Nephron (organoid): ENCODE measurements at regions not wholly inside any gene's neighbourhood (a gene's known extent, or its start where the extent isn't known, plus 50 kb on each side); places are given as distances from the start of the nearest gene placed in this dataset.

Source experiments
- H3K27ac Mint-ChIP-seq, 3 experiments: 2 replicates each; pipeline ENCODE4 v1.8.0; 2020; ENCODE audit warnings: mixed read lengths in 3 of 3, mild to moderate bottlenecking in 2 of 3, moderate library complexity in 1 of 3
- H3K27me3 Mint-ChIP-seq: 2 replicates; pipeline ENCODE4 v1.8.0; 2021; ENCODE audit warnings: low read depth, mild to moderate bottlenecking, moderate library complexity, mixed read lengths
- H3K36me3 Mint-ChIP-seq: 2 replicates; pipeline ENCODE4 v1.8.0; 2020; ENCODE audit warnings: low read depth, mixed read lengths
- H3K4me1 Mint-ChIP-seq: 2 replicates; pipeline ENCODE4 v1.8.0; 2020; ENCODE audit warnings: mixed read lengths
- H3K4me3 Mint-ChIP-seq, 3 experiments: 2 replicates each; pipeline ENCODE4 v1.8.0; 2020; ENCODE audit warnings: mild to moderate bottlenecking in 3 of 3, mixed read lengths in 3 of 3, moderate library complexity in 2 of 3
- H3K9me3 Mint-ChIP-seq: 2 replicates; pipeline ENCODE4 v1.8.0; 2020; ENCODE audit warnings: mixed read lengths
- CTCF ChIP-seq, 3 experiments: fragments of 200-600 bp; sonication (generic); IDR thresholded peaks; one replicate each; pipeline ENCODE4 v1.5.0; 2021; ENCODE audit warnings: antibody characterized with exemption in 3 of 3; ENCODE audit not compliant: unreplicated experiment in 3 of 3

GRCh38 chr10:65133652-65134051 lies 1612.5 kb downstream of the REEP3 start:
- Mint-ChIP-seq H3K4me3 (no peak overlapping the region), H3K4me1 (no peaks in the 10 kb centered on the region), H3K9me3 (no peaks in the 10 kb centered on the region), H3K27ac (no peak overlapping the region), H3K27me3 (no peaks in the 10 kb centered on the region), H3K36me3 (no peaks in the 10 kb centered on the region)
- no peak for TF ChIP-seq CTCF (IDR thresholded peaks at IDR 0.05; ENCODE audit: unreplicated experiment in 3 of 3)

- Mint-ChIP-seq H3K27me3 (no peaks in the 10 kb centered on the region), H3K36me3 (no peaks in the 10 kb centered on the region), H3K9me3 (no peaks in the 10 kb centered on the region), H3K4me1 (no peaks in the 10 kb centered on the region), H3K27ac (no peak overlapping the region), H3K4me3 (no peak overlapping the region)
- no peak for TF ChIP-seq CTCF (IDR thresholded peaks at IDR 0.05; ENCODE audit: unreplicated experiment in 3 of 3)
Observed at GRCh38 chr10:65135508-65135907, 1614.3 kb downstream of the REEP3 start.

GRCh38 chr10:65142641-65143435 lies 1621.6 kb downstream of the REEP3 start:
- Mint-ChIP-seq H3K27ac (no peak overlapping the region), H3K4me3 (no peak overlapping the region), H3K4me1 (no peaks in the 10 kb centered on the region), H3K9me3 (no peaks in the 10 kb centered on the region), H3K36me3 (no peaks in the 10 kb centered on the region), H3K27me3 (no peaks in the 10 kb centered on the region)
- no peak for TF ChIP-seq CTCF (IDR thresholded peaks at IDR 0.05; ENCODE audit: unreplicated experiment in 3 of 3)

- Mint-ChIP-seq H3K27ac (no peak overlapping the region), H3K27me3 (no peaks in the 10 kb centered on the region), H3K4me1 (no peaks in the 10 kb centered on the region), H3K4me3 (no peak overlapping the region), H3K9me3 (no peaks in the 10 kb centered on the region), H3K36me3 (no peaks in the 10 kb centered on the region)
- no peak for TF ChIP-seq CTCF (IDR thresholded peaks at IDR 0.05; ENCODE audit: unreplicated experiment in 3 of 3)
Observed at GRCh38 chr10:65143723-65144122, 1622.5 kb downstream of the REEP3 start.

GRCh38 chr10:65149878-65150277 lies 1628.7 kb downstream of the REEP3 start:
- TF ChIP-seq CTCF (IDR thresholded peaks at IDR 0.05; ENCODE audit: unreplicated experiment in 3 of 3): no peak
- Mint-ChIP-seq H3K27me3 (no peaks in the 10 kb centered on the region), H3K4me1 (no peaks in the 10 kb centered on the region), H3K9me3 (no peaks in the 10 kb centered on the region), H3K4me3 (no peak overlapping the region), H3K36me3 (no peaks in the 10 kb centered on the region), H3K27ac (no peak overlapping the region)

GRCh38 chr10:65166272-65166671 lies 1645.1 kb downstream of the REEP3 start:
- no peaks in the 10 kb centered on the region for H3K4me1 Mint-ChIP-seq
- TF ChIP-seq CTCF (IDR thresholded peaks at IDR 0.05; ENCODE audit: unreplicated experiment in 3 of 3): no peak
- H3K27ac Mint-ChIP-seq: no peak overlapping the region
- no peaks in the 10 kb centered on the region for H3K27me3 Mint-ChIP-seq
- H3K36me3 Mint-ChIP-seq: no peaks in the 10 kb centered on the region
- H3K9me3 Mint-ChIP-seq: no peaks in the 10 kb centered on the region
- no peak overlapping the region for H3K4me3 Mint-ChIP-seq
